ENCODE measurements at regions not wholly inside any gene's neighbourhood (a gene's known extent, or its start where the extent isn't known, plus 50 kb on each side); places are given as distances from the start of the nearest gene placed in this dataset.

DNA sequence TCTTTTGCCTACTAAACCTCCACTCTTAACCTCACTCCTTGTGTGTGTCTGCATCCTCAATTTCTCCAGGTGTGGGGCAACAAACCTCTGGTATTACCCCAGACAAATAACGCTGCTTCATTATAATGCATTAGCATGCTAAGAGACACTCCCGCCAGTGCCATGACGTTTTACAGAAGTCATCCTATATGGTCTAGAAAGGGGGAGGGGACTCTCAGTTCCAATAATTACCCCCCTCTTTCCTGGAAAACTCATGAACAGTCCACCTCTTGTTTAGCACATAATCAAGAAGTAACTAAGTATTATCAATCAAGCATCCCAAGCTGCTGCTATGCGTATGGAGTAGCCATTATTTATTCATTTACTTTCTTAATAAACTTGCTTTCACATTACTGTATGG, 364.5 kb downstream of the TYW1 start:
- TF ChIP-seq, protein P1, sequence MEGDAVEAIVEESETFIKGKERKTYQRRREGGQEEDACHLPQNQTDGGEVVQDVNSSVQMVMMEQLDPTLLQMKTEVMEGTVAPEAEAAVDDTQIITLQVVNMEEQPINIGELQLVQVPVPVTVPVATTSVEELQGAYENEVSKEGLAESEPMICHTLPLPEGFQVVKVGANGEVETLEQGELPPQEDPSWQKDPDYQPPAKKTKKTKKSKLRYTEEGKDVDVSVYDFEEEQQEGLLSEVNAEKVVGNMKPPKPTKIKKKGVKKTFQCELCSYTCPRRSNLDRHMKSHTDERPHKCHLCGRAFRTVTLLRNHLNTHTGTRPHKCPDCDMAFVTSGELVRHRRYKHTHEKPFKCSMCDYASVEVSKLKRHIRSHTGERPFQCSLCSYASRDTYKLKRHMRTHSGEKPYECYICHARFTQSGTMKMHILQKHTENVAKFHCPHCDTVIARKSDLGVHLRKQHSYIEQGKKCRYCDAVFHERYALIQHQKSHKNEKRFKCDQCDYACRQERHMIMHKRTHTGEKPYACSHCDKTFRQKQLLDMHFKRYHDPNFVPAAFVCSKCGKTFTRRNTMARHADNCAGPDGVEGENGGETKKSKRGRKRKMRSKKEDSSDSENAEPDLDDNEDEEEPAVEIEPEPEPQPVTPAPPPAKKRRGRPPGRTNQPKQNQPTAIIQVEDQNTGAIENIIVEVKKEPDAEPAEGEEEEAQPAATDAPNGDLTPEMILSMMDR (IDR thresholded peaks at IDR 0.05), result no peak
- TF ChIP-seq POLR2AphosphoS5 (IDR thresholded peaks at IDR 0.05) (no peak), POLR2A (IDR thresholded peaks at IDR 0.05) (no peak), EP300 (IDR thresholded peaks at IDR 0.05) (no peak)

All from gastroesophageal sphincter (tissue), 3 donors.